Spleen (tissue), 11 donors: ENCODE measurements at regions not wholly inside any gene's neighbourhood (a gene's known extent, or its start where the extent isn't known, plus 50 kb on each side); places are given as distances from the start of the nearest gene placed in this dataset.
"Not testable (repeated sequence)": the region's sequence is repeated elsewhere in the genome, so short reads cannot be mapped to it uniquely, and the experiment has no call there.

Source experiments
- DNase-seq: peaks from one replicate; pipeline ENCODE4 v3.0.0-alpha.2; 2020
- H3K27ac ChIP-seq, 8 donors: fragments of 200-600 bp; sonication (generic) in 7 of 8; 1 replicate in 4 of 8; 2 replicates in 4 of 8; pipeline versions ENCODE4 v1.5.0 to v1.8.0; 2016 to 2021; ENCODE audit warnings: inconsistent platforms in 4 of 8, mild to moderate bottlenecking in 4 of 8, moderate library complexity in 1 of 8
- H3K27me3 ChIP-seq, 7 donors: fragments of 200-600 bp; sonication (generic) in 6 of 7; replicated peaks in 1 of 7; 1 replicate in 4 of 7; 2 replicates in 3 of 7; pipeline versions ENCODE4 v1.5.0 to v1.8.0; 2016 to 2021; ENCODE audit warnings: inconsistent platforms in 3 of 7, mild to moderate bottlenecking in 1 of 7
- H3K36me3 ChIP-seq, 6 donors: fragments of 200-600 bp; sonication (generic) in 5 of 6; 1 replicate in 4 of 6; 2 replicates in 2 of 6; pipeline versions ENCODE4 v1.5.0 to v1.8.0; 2016 to 2021; ENCODE audit warnings: inconsistent platforms in 2 of 6
- H3K4me1 ChIP-seq, 6 donors: fragments of 200-600 bp; sonication (generic) in 5 of 6; 1 replicate in 3 of 6; 2 replicates in 3 of 6; pipeline versions ENCODE4 v1.5.0 to v1.8.0; 2016 to 2021; ENCODE audit warnings: inconsistent platforms in 3 of 6
- H3K4me3 ChIP-seq, 8 donors: fragments of 200-600 bp; sonication (generic) in 7 of 8; 1 replicate in 4 of 8; 2 replicates in 4 of 8; pipeline versions ENCODE4 v1.5.0 to v1.8.0; 2016 to 2021; ENCODE audit warnings: inconsistent platforms in 4 of 8, mild to moderate bottlenecking in 4 of 8, moderate library complexity in 2 of 8
- H3K9me3 ChIP-seq, 8 donors: fragments of 200-600 bp; sonication (generic) in 7 of 8; 1 replicate in 4 of 8; 2 replicates in 4 of 8; pipeline versions ENCODE4 v1.5.0 to v1.8.0; 2016 to 2021; ENCODE audit warnings: inconsistent platforms in 4 of 8
- POLR2A ChIP-seq, 3 donors: fragments of 450-650 bp; IDR thresholded peaks; one replicate each; pipeline ENCODE4 v1.5.1; 2017; ENCODE audit warnings: antibody characterized with exemption in 3 of 3, mild to moderate bottlenecking in 1 of 3
- POLR2AphosphoS5 ChIP-seq, 3 donors: sonication (generic); formaldehyde crosslinking; IDR thresholded peaks; one replicate each; pipeline ENCODE4 v1.5.1; 2017; ENCODE audit warnings: antibody characterized with exemption in 3 of 3
- WGBS, 5 donors: extraction: QIAGEN DNeasy Blood & Tissue Kit in 3 of 5; methylation state at CpG; one replicate each; pipeline versions ENCODE4 v1.1.5 to v1.1.7; 2013 to 2018; 5-methylcytosine and 5-hydroxymethylcytosine counted together
- intact Hi-C: fragments of 100-400 bp; cut with DNase I; formaldehyde crosslinking; loops from one replicate; pipeline ENCODE4 v1.15.0; 2023; ENCODE audit warnings: low total_unique reads
- TF ChIP-seq, protein P1 (sequence below), 11 experiments: fragments of 200-600 bp in 7 of 11; fragments of 450-650 bp in 4 of 11; sonication (generic) in 4 of 11; IDR thresholded peaks in 8 of 11; conservative IDR thresholded peaks in 3 of 11; 1 replicate in 7 of 11; 2 replicates in 4 of 11; pipeline versions ENCODE4 v1.4.0 to v1.8.0; 2016 to 2021; ENCODE audit warnings: antibody characterized with exemption in 11 of 11, inconsistent platforms in 4 of 11, mild to moderate bottlenecking in 1 of 11
- donor health status: healthy with polysubstance abuse.
- donor health status: DM: no; HTN: no; CAD: no; lungs with moderate emphysema.
- donor health status: DM: no; HTN: no; CAD: no.
- donor health status: Bipolar disorder and iron deficiency.
- donor health status: healthy.
- donor health status: DM: no; HTN: no; CAD: no.
- donor health status: DM: yes; HTN: yes; CAD: no.

DNA sequence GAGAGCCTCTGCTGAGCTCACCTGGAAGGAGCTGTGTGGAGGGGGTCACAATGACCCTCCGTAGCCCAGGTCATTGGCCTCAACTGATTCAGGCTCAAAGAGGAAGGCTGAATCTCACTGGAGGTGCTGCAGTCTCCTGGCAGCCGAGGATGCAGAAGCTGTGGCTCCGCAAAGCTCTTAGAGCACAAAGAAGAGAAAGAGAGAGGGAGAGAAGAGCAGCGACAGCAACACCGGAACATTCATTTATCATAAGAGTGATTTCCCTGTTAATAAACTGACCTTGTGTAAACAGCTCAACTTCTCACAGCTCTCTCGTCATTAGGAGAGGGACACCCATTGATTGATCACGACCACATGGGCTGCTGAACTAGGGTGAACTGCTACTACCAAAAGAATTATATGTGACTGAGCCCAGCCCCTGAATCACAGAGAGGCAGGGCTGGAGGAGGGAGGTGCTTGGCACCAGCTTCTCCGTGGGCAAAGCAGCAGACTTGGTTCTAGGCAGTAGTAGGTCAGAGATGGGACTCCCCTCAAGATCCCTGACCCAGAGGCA lies 281.7 kb downstream of the NXPE2 start:
- Histone ChIP-seq H3K4me1 (no peaks in the 10 kb centered on the region), H3K9me3 (no peaks in the 10 kb centered on the region), H3K27me3 (peaks cover 0 to 17% (median 0%) of the 10 kb centered on the region in 7 donors), H3K4me3 (no peak overlapping the region), H3K27ac (no peak overlapping the region), H3K36me3 (no peaks in the 10 kb centered on the region)
- TF ChIP-seq POLR2AphosphoS5 (IDR thresholded peaks at IDR 0.05) = no peak
- TF ChIP-seq, protein P1, sequence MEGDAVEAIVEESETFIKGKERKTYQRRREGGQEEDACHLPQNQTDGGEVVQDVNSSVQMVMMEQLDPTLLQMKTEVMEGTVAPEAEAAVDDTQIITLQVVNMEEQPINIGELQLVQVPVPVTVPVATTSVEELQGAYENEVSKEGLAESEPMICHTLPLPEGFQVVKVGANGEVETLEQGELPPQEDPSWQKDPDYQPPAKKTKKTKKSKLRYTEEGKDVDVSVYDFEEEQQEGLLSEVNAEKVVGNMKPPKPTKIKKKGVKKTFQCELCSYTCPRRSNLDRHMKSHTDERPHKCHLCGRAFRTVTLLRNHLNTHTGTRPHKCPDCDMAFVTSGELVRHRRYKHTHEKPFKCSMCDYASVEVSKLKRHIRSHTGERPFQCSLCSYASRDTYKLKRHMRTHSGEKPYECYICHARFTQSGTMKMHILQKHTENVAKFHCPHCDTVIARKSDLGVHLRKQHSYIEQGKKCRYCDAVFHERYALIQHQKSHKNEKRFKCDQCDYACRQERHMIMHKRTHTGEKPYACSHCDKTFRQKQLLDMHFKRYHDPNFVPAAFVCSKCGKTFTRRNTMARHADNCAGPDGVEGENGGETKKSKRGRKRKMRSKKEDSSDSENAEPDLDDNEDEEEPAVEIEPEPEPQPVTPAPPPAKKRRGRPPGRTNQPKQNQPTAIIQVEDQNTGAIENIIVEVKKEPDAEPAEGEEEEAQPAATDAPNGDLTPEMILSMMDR (IDR thresholded peaks at IDR 0.05 in 8 of 11, conservative IDR thresholded peaks at IDR 0.05 in 3 of 11) = no peak
- no peak for TF ChIP-seq POLR2A (IDR thresholded peaks at IDR 0.05)
- no peak for DNase-seq
- intact Hi-C loops = no loop called here
- WGBS, 5 donors = 47 to 67% (median 58%) methylated on average over 7 to 8 of the region's 8 CpGs

DNA sequence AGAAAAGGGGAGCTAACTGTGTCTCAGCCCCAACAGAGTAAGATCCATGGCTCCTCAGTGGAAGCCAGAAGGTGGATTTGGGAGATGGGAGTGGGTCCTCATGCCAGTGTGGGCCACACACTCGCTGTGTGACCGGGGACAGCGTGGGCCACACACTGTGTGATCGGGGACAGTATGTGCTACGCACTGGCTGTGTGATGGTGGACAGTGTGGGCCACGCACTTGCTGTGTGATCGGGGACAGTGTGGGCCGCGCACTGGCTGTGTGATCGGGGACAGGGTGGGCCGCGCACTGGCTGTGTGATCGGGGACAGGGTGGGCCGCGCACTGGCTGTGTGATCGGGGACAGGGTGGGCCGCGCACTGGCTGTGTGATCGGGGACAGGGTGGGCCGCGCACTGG lies 282.5 kb downstream of the NXPE2 start:
- DNase-seq, H3K36me3 ChIP-seq, H3K9me3 ChIP-seq, H3K4me3 ChIP-seq, H3K27ac ChIP-seq, H3K4me1 ChIP-seq, intact Hi-C loops: not testable (repeated sequence)
- H3K27me3 ChIP-seq = peaks cover 0 to 17% (median 0%) of the 10 kb centered on the region in 7 donors
- WGBS, 5 donors = 82 to 96% (median 94%) methylated on average over 10 to 16 of the region's 21 CpGs

DNA sequence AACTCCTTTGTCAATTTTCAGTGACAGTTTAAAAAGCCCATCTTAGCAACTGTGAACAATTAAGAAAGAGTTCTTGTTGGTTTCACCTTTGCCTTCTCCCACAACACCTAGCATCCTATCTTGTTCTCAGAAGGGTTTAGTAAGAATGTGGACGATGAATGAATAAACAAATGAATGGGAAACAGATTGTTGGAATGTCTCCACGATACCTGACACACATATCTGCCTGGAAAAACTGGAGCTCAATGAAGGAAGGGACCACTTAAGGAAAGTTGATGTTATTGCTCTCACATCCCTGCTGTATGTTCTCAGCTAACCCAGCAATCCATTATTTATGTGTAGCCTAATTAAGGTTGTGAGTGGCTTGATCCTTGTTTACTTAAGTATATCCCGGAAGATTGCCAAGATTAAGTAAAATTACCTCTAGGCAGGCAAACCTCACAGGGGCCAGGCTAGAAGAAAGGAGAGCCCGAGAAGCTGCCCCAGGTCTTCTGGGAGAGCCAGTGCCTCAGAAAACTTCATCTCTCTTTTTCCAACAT lies 286.4 kb downstream of the NXPE2 start:
- H3K9me3 ChIP-seq = no peaks in the 10 kb centered on the region

DNA sequence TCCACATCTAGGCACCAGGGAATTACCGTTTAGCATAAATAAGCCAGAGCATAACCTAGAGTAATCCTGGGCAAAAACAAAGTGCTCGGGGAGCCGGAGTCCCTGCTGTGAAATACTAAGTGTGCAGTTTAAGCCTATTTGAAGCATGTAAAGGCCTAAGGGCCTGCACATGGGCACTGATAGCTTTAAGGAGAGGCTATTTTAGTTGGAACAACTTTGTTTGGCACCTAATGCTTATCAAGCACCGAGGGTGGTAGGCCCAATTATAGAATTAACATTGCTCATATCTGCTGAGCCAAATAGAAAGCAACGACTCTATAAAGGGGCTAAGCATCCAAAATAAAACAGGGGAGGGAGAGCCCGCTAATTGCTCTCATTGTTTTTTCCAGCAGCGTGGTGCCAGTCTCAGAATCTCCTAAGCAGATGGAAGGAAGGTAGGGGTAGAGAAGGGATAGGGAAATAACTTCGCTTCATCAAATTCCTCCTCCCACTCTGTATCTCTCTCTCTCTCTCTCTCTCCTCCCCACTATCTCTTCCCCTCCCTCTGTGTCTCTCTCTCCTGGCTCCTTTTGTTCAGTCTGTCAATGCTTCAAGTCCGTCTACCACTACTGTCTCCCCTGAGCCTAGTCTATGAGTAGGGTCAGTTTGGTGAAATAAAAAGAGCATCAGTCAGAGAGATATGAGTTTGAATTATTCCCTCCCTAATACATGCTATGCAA lies 292.8 kb downstream of the NXPE2 start:
- intact Hi-C loops = no loop called here
- no peak for DNase-seq
- WGBS, 5 donors = 84 to 92% (median 87%) methylated on average over 9 of the region's 9 CpGs
- no peak overlapping the region for H3K27ac ChIP-seq
- no peak for TF ChIP-seq POLR2A (IDR thresholded peaks at IDR 0.05)
- no peak for TF ChIP-seq POLR2AphosphoS5 (IDR thresholded peaks at IDR 0.05)
- TF ChIP-seq, protein P1 (IDR thresholded peaks at IDR 0.05 in 8 of 11, conservative IDR thresholded peaks at IDR 0.05 in 3 of 11) = no peak
- no peaks in the 10 kb centered on the region for H3K4me1 ChIP-seq
- no peaks in the 10 kb centered on the region for H3K9me3 ChIP-seq
- H3K4me3 ChIP-seq = no peak overlapping the region
- H3K36me3 ChIP-seq = no peaks in the 10 kb centered on the region
- peaks cover 0 to 13% (median 0%) of the 10 kb centered on the region in 7 donors for H3K27me3 ChIP-seq

More for the DNA sequence above, 286.4 kb downstream of the NXPE2 start:
- peaks cover 0 to 8% (median 0%) of the 10 kb centered on the region in 7 donors for H3K27me3 ChIP-seq
- intact Hi-C loops = no loop called here
- no peaks in the 10 kb centered on the region for H3K4me1 ChIP-seq
- H3K36me3 ChIP-seq = no peaks in the 10 kb centered on the region
- 55 to 68% (median 60%) methylated on average over 4 of the region's 4 CpGs for WGBS, 5 donors
- H3K27ac ChIP-seq = no peak overlapping the region
- no peak for DNase-seq
- no peak overlapping the region for H3K4me3 ChIP-seq
- no peak for TF ChIP-seq POLR2AphosphoS5 (IDR thresholded peaks at IDR 0.05)
- TF ChIP-seq, protein P1 (IDR thresholded peaks at IDR 0.05 in 8 of 11, conservative IDR thresholded peaks at IDR 0.05 in 3 of 11) = no peak
- no peak for TF ChIP-seq POLR2A (IDR thresholded peaks at IDR 0.05)
